Esophagus muscularis mucosa (tissue), 4 donors: ENCODE measurements at regions not wholly inside any gene's neighbourhood (a gene's known extent, or its start where the extent isn't known, plus 50 kb on each side); places are given as distances from the start of the nearest gene placed in this dataset.

Experiments
- DNase-seq: peaks from one replicate; pipeline ENCODE4 v3.0.0-alpha.2; 2017; ENCODE audit errors: extremely low spot score
- H3K27ac ChIP-seq, 4 donors: fragments of 200-600 bp; sonication (generic); replicated peaks in 1 of 4; 1 replicate in 3 of 4; 2 replicates in 1 of 4; pipeline ENCODE4 v1.5.1; 2016 to 2019; ENCODE audit warnings: mild to moderate bottlenecking in 1 of 4
- H3K27me3 ChIP-seq, 4 donors: fragments of 200-600 bp; sonication (generic); one replicate each; pipeline versions ENCODE4 v1.5.1 to v1.6.0; 2016 to 2019
- H3K36me3 ChIP-seq, 4 donors: fragments of 200-600 bp; sonication (generic); one replicate each; pipeline ENCODE4 v1.5.1; 2016 to 2019
- H3K4me1 ChIP-seq, 4 donors: fragments of 200-600 bp; sonication (generic); one replicate each; pipeline ENCODE4 v1.5.1; 2016 to 2019
- H3K4me3 ChIP-seq, 4 donors: fragments of 200-600 bp; sonication (generic); 1 replicate in 2 of 4; 2 replicates in 2 of 4; pipeline ENCODE4 v1.5.1; 2016 to 2019; ENCODE audit warnings: mild to moderate bottlenecking in 4 of 4, moderate library complexity in 1 of 4
- H3K9me3 ChIP-seq, 4 donors: fragments of 200-600 bp; sonication (generic); 1 replicate in 3 of 4; 2 replicates in 1 of 4; pipeline ENCODE4 v1.5.1; 2016 to 2019
- CTCF ChIP-seq, 3 experiments: fragments of 200-600 bp in 2 of 3; fragments of 450-650 bp in 1 of 3; sonication (generic) in 2 of 3; IDR thresholded peaks; one replicate each; pipeline ENCODE4 v1.5.1; 2017 to 2019; ENCODE audit warnings: antibody characterized with exemption in 3 of 3, mild to moderate bottlenecking in 2 of 3, moderate library complexity in 1 of 3
- EP300 ChIP-seq: sonication (generic); formaldehyde crosslinking; IDR thresholded peaks from one replicate; pipeline ENCODE4 v1.6.1; 2017; ENCODE audit warnings: antibody characterized with exemption
- POLR2A ChIP-seq: fragments of 450-650 bp; IDR thresholded peaks from one replicate; pipeline ENCODE4 v1.6.1; 2017; ENCODE audit warnings: antibody characterized with exemption, moderate library complexity, mild to moderate bottlenecking, low read depth
- POLR2AphosphoS5 ChIP-seq, 2 donors: sonication (generic); formaldehyde crosslinking; IDR thresholded peaks; one replicate each; pipeline ENCODE4 v1.6.1; 2017; ENCODE audit warnings: antibody characterized with exemption in 2 of 2
- WGBS: methylation state at CpG from one replicate; pipeline ENCODE4 v1.1.5; 2018; 5-methylcytosine and 5-hydroxymethylcytosine counted together
- intact Hi-C: fragments of 100-400 bp; cut with DNase I; formaldehyde crosslinking; loops from one replicate; pipeline ENCODE4 v1.15.1; 2023

GRCh38 chr7:30231271-30231670, 53.1 kb upstream of the ZNRF2 start:
- H3K27me3 ChIP-seq, result no peaks in the 10 kb centered on the region
- no peaks in the 10 kb centered on the region for H3K9me3 ChIP-seq
- peak; percentile 74 for DNase-seq
- no peak overlapping the region for H3K27ac ChIP-seq
- intact Hi-C loops, result no loop called here
- no peak overlapping the region for H3K4me3 ChIP-seq
- H3K36me3 ChIP-seq, result no peaks in the 10 kb centered on the region
- WGBS, result 94% methylated on average over 1 of the region's 1 CpG
- TF ChIP-seq POLR2A (no peak), EP300 (no peak), CTCF (IDR thresholded peaks at IDR 0.05) (no peak), POLR2AphosphoS5 (IDR thresholded peaks at IDR 0.05) (no peak)
- H3K4me1 ChIP-seq, result peaks cover 3 to 8% (median 7%) of the 10 kb centered on the region in 4 donors

GRCh38 chr7:30232391-30232790, 52.0 kb upstream of the ZNRF2 start:
- TF ChIP-seq POLR2AphosphoS5 (IDR thresholded peaks at IDR 0.05) (no peak), CTCF (IDR thresholded peaks at IDR 0.05) (no peak), EP300 (no peak), POLR2A (no peak)
- Histone ChIP-seq H3K36me3 (no peaks in the 10 kb centered on the region), H3K27me3 (no peaks in the 10 kb centered on the region), H3K9me3 (no peaks in the 10 kb centered on the region), H3K4me1 (no peaks in the 10 kb centered on the region), H3K27ac (no peak overlapping the region), H3K4me3 (no peak overlapping the region)
- intact Hi-C loops, result no loop called here
- no peak for DNase-seq
- 88% methylated on average over 4 of the region's 4 CpGs for WGBS
